HL-60 (cell line): ENCODE measurements at regions not wholly inside any gene's neighbourhood (a gene's known extent, or its start where the extent isn't known, plus 50 kb on each side); places are given as distances from the start of the nearest gene placed in this dataset.

Experiments used
- GABPA ChIP-seq: IDR thresholded peaks from 2 replicates; pipeline ENCODE4 v1.6.1; 2012; ENCODE audit warnings: low read depth
- POLR2AphosphoS5 ChIP-seq: IDR thresholded peaks from 2 replicates; pipeline ENCODE4 v1.6.1; 2012; ENCODE audit warnings: low read depth
- REST ChIP-seq: IDR thresholded peaks from 2 replicates; pipeline ENCODE4 v1.6.1; 2012; ENCODE audit warnings: low read depth; ENCODE audit not compliant: insufficient replicate concordance
- SPI1 ChIP-seq: IDR thresholded peaks from 2 replicates; pipeline ENCODE4 v1.6.1; 2012; ENCODE audit warnings: low read depth, mild to moderate bottlenecking, borderline replicate concordance
- TF ChIP-seq, protein P1 (sequence below): IDR thresholded peaks from one replicate; pipeline ENCODE4 v1.5.1; 2011; ENCODE audit warnings: low read length, control low read depth, inconsistent platforms; ENCODE audit not compliant: insufficient read depth

- TF ChIP-seq, protein P1, sequence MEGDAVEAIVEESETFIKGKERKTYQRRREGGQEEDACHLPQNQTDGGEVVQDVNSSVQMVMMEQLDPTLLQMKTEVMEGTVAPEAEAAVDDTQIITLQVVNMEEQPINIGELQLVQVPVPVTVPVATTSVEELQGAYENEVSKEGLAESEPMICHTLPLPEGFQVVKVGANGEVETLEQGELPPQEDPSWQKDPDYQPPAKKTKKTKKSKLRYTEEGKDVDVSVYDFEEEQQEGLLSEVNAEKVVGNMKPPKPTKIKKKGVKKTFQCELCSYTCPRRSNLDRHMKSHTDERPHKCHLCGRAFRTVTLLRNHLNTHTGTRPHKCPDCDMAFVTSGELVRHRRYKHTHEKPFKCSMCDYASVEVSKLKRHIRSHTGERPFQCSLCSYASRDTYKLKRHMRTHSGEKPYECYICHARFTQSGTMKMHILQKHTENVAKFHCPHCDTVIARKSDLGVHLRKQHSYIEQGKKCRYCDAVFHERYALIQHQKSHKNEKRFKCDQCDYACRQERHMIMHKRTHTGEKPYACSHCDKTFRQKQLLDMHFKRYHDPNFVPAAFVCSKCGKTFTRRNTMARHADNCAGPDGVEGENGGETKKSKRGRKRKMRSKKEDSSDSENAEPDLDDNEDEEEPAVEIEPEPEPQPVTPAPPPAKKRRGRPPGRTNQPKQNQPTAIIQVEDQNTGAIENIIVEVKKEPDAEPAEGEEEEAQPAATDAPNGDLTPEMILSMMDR = no peak
- TF ChIP-seq POLR2AphosphoS5 = no peak
- no peak for TF ChIP-seq SPI1
- TF ChIP-seq REST = no peak
- TF ChIP-seq GABPA = no peak
Observed at GRCh38 chr5:124511791-124512190, 234.6 kb downstream of the ZNF608 start.
